GM12878 (cell line): ENCODE measurements at regions not wholly inside any gene's neighbourhood (a gene's known extent, or its start where the extent isn't known, plus 50 kb on each side); places are given as distances from the start of the nearest gene placed in this dataset.

Experiments
- CEBPB ChIP-seq, 2 experiments: fragments of 150-350 bp in 1 of 2; IDR thresholded peaks; 2 replicates each; pipeline ENCODE4 v1.6.1; 2012 to 2014; ENCODE audit warnings: low read depth in 2 of 2, low read length in 2 of 2, borderline replicate concordance in 1 of 2, inconsistent platforms in 1 of 2
- HDAC2 ChIP-seq: fragments of 200-600 bp; sonication (generic); IDR thresholded peaks from 2 replicates; pipeline ENCODE4 v1.6.1; 2017
- JUNB ChIP-seq: IDR thresholded peaks from 2 replicates; pipeline ENCODE4 v1.6.1; 2016; ENCODE audit warnings: antibody characterized with exemption, mild to moderate bottlenecking
- NFYB ChIP-seq: IDR thresholded peaks from 2 replicates; pipeline ENCODE4 v1.6.1; 2011; ENCODE audit warnings: low read depth, mild to moderate bottlenecking, low read length, improper control_type of control experiment, moderate library complexity; ENCODE audit not compliant: insufficient read depth
- NR2C1 ChIP-seq: fragments of 450-650 bp; IDR thresholded peaks from 2 replicates; pipeline ENCODE4 v1.6.1; 2017; ENCODE audit warnings: antibody characterized with exemption, mild to moderate bottlenecking, moderate library complexity
- NR2C2 ChIP-seq: IDR thresholded peaks from 2 replicates; pipeline ENCODE4 v1.6.1; 2011; ENCODE audit warnings: borderline replicate concordance, low read depth; ENCODE audit not compliant: control insufficient read depth, insufficient read length
- RAD21 ChIP-seq: IDR thresholded peaks from 2 replicates; pipeline ENCODE4 v1.6.1; 2011; ENCODE audit warnings: mild to moderate bottlenecking, low read depth, low read length, moderate library complexity; ENCODE audit not compliant: insufficient read depth
- RAD51 ChIP-seq: fragments of 450-650 bp; IDR thresholded peaks from 2 replicates; pipeline ENCODE4 v1.6.1; 2016; ENCODE audit warnings: moderate library complexity, mild to moderate bottlenecking, inconsistent platforms
- STAT3 ChIP-seq: IDR thresholded peaks from 2 replicates; pipeline ENCODE4 v1.6.1; 2011; ENCODE audit warnings: low read depth, low read length, improper control_type of control experiment
- TF ChIP-seq, protein P1 (sequence below): IDR thresholded peaks from 2 replicates; pipeline ENCODE4 v1.6.1; 2012; ENCODE audit warnings: low read depth, low read length, improper control_type of control experiment
- TF ChIP-seq, protein P2 (sequence below): IDR thresholded peaks from 2 replicates; pipeline ENCODE4 v1.6.1; 2011; ENCODE audit warnings: mild to moderate bottlenecking, low read depth, low read length, moderate library complexity; ENCODE audit not compliant: insufficient replicate concordance
- TF ChIP-seq, protein P3 (sequence below), 3 experiments: IDR thresholded peaks in 2 of 3; conservative IDR thresholded peaks in 1 of 3; 2 replicates each; pipeline ENCODE4 v1.5.1; 2011; ENCODE audit warnings: low read depth in 3 of 3, low read length in 3 of 3, mild to moderate bottlenecking in 3 of 3, control low read depth in 2 of 3, moderate library complexity in 2 of 3, inconsistent platforms in 1 of 3, mixed read lengths in 1 of 3; ENCODE audit not compliant: control insufficient read depth in 2 of 3, insufficient read depth in 1 of 3; ENCODE audit errors: extremely low read depth in 1 of 3

DNA sequence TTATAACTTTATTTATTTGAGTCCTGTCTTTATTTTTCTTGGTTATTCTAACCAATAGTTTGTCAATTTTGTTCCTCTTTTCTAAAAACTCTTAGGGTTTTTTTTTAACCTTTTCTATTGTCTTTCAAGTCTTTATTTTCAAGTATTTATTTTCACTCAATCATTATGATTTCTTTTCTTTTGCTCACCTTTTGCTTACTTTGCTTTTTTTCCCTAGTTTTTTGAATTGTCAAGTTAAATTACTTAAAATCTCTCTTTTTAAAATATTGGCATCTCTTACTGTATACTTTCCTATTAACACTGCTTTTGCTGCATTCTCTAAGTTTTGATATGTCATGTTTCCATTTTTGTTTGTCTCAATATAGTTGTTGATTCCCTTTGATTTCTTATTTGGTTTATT is 396.8 kb upstream of the CCDC179 start:
- TF ChIP-seq JUNB: no peak
- no peak for TF ChIP-seq HDAC2
- TF ChIP-seq, protein P1, sequence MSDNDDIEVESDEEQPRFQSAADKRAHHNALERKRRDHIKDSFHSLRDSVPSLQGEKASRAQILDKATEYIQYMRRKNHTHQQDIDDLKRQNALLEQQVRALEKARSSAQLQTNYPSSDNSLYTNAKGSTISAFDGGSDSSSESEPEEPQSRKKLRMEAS: no peak
- TF ChIP-seq CEBPB (IDR thresholded peaks at IDR 0.05; ENCODE audit: borderline replicate concordance in 1 of 2, low read depth in 2 of 2, low read length in 2 of 2): no peak
- no peak for TF ChIP-seq NFYB
- TF ChIP-seq STAT3: no peak
- no peak for TF ChIP-seq NR2C1
- no peak for TF ChIP-seq RAD51
- TF ChIP-seq, protein P2, sequence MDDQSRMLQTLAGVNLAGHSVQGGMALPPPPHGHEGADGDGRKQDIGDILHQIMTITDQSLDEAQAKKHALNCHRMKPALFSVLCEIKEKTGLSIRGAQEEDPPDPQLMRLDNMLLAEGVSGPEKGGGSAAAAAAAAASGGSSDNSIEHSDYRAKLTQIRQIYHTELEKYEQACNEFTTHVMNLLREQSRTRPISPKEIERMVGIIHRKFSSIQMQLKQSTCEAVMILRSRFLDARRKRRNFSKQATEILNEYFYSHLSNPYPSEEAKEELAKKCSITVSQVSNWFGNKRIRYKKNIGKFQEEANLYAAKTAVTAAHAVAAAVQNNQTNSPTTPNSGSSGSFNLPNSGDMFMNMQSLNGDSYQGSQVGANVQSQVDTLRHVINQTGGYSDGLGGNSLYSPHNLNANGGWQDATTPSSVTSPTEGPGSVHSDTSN: no peak
- TF ChIP-seq, protein P3, sequence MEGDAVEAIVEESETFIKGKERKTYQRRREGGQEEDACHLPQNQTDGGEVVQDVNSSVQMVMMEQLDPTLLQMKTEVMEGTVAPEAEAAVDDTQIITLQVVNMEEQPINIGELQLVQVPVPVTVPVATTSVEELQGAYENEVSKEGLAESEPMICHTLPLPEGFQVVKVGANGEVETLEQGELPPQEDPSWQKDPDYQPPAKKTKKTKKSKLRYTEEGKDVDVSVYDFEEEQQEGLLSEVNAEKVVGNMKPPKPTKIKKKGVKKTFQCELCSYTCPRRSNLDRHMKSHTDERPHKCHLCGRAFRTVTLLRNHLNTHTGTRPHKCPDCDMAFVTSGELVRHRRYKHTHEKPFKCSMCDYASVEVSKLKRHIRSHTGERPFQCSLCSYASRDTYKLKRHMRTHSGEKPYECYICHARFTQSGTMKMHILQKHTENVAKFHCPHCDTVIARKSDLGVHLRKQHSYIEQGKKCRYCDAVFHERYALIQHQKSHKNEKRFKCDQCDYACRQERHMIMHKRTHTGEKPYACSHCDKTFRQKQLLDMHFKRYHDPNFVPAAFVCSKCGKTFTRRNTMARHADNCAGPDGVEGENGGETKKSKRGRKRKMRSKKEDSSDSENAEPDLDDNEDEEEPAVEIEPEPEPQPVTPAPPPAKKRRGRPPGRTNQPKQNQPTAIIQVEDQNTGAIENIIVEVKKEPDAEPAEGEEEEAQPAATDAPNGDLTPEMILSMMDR (IDR thresholded peaks at IDR 0.05 in 2 of 3, conservative IDR thresholded peaks at IDR 0.05 in 1 of 3; ENCODE audit: control insufficient read depth in 2 of 3, extremely low read depth in 1 of 3, insufficient read depth in 1 of 3, low read depth in 3 of 3, low read length in 3 of 3): no peak
- no peak for TF ChIP-seq RAD21
- TF ChIP-seq NR2C2: no peak
